ENCODE measurements at regions not wholly inside any gene's neighbourhood (a gene's known extent, or its start where the extent isn't known, plus 50 kb on each side); places are given as distances from the start of the nearest gene placed in this dataset.

DNA sequence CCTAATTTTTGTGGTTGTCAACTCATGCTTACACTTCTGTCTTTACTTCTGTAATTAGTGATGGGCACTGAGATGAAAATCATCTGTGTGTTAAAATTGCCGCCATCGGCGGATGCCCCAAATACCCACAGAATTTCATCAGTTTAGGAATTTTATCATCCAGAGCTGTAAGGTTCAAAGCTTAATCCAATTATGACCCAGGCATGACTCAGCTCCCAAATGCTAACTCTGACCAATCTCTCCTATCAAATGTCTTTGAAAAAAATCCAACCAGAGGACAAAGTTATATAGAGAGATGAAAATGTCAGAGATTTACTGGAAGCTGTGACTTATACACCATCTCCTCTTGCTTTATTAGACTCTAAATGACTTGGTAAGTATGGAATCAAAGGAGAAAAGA lies 1048.7 kb upstream of the PRKX start:
- dilution Hi-C loops (cut with HindIII; ENCODE audit: low sequenced_read_pairs, unreplicated experiment) = no loop called here

More for the DNA sequence above, 1048.7 kb upstream of the PRKX start:
- TF ChIP-seq CHD1 (IDR thresholded peaks at IDR 0.05; ENCODE audit: low read depth, low read length) = no peak
- TF ChIP-seq, protein P1, sequence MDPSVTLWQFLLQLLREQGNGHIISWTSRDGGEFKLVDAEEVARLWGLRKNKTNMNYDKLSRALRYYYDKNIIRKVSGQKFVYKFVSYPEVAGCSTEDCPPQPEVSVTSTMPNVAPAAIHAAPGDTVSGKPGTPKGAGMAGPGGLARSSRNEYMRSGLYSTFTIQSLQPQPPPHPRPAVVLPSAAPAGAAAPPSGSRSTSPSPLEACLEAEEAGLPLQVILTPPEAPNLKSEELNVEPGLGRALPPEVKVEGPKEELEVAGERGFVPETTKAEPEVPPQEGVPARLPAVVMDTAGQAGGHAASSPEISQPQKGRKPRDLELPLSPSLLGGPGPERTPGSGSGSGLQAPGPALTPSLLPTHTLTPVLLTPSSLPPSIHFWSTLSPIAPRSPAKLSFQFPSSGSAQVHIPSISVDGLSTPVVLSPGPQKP (IDR thresholded peaks at IDR 0.05; ENCODE audit: borderline replicate concordance, low read depth, low read length) = no peak
- no peak for TF ChIP-seq RAD21 (IDR thresholded peaks at IDR 0.05; ENCODE audit: low read length)
- no peak overlapping the region for H2AK9ac ChIP-seq (replicated peaks; ENCODE audit: low read depth, low read length, poor library complexity)
- WGBS, 2 experiments (ENCODE audit: extremely low coverage in 2 of 2, insufficient read length in 1 of 2) = no CpG with 5 or more reads among the region's 3 CpGs
- H3K79me1 ChIP-seq (ENCODE audit: low read depth in 1 of 2, low read length in 2 of 2) = no peaks in the 10 kb centered on the region
- H4K20me1 ChIP-seq (ENCODE audit: insufficient read depth, low read length) = no peaks in the 10 kb centered on the region
- no peaks in the 10 kb centered on the region for H3K27me3 ChIP-seq (ENCODE audit: control insufficient read depth, insufficient read depth, low read length)
- H2BK15ac ChIP-seq (ENCODE audit: low read depth, low read length) = no peak overlapping the region
- ATAC-seq (ENCODE audit: low read depth) = no peak
- no peak overlapping the region for H4K91ac ChIP-seq (ENCODE audit: insufficient read depth, low read depth, low read length)
- no peak overlapping the region for H3K4me3 ChIP-seq (ENCODE audit: insufficient read depth, low read depth, low read length)
- H2BK5ac ChIP-seq (ENCODE audit: low read depth, low read length, poor library complexity, severe bottlenecking) = no peak overlapping the region
- no peak overlapping the region for H2AFZ ChIP-seq (replicated peaks; ENCODE audit: low read length, poor library complexity)
- H3K18ac ChIP-seq (ENCODE audit: low read depth, low read length) = no peak overlapping the region
- H3K4me2 ChIP-seq (ENCODE audit: low read depth, low read length) = no peak overlapping the region
- ChIA-PET CTCF (no interaction called here), POLR2A (ENCODE audit: unreplicated experiment) (no interaction called here)
- no peaks in the 10 kb centered on the region for H3K4me1 ChIP-seq (ENCODE audit: control insufficient read depth, insufficient read depth, low read length)
- H3K4ac ChIP-seq (ENCODE audit: low read depth, low read length) = no peak overlapping the region
- no peak overlapping the region for H2BK20ac ChIP-seq (ENCODE audit: low read depth, low read length)
- no peak overlapping the region for H2AK5ac ChIP-seq (ENCODE audit: low read depth, low read length)
- no peak overlapping the region for H3K14ac ChIP-seq (replicated peaks; ENCODE audit: low read depth, low read length)
- in situ Hi-C loops (cut with MboI; ENCODE audit: low sequenced_read_pairs) (no loop called here), intact Hi-C loops (cut with micrococcal nuclease) (no loop called here)
- no peak overlapping the region for H4K5ac ChIP-seq (ENCODE audit: low read depth, low read length)
- H3K36me3 ChIP-seq (ENCODE audit: control insufficient read depth, insufficient read depth, low read length) = no peaks in the 10 kb centered on the region
- no peak overlapping the region for H4K8ac ChIP-seq (ENCODE audit: low read depth in 2 of 2, low read length in 2 of 2)
- H3K56ac ChIP-seq (ENCODE audit: extremely low read depth, insufficient read depth, low read length) = no peak overlapping the region
- no peak overlapping the region for H3K27ac ChIP-seq (ENCODE audit: insufficient read depth, low read length)
- H3K9ac ChIP-seq (ENCODE audit: low read depth, low read length) = no peak overlapping the region
- H2BK120ac ChIP-seq (ENCODE audit: low read depth, low read length) = no peak overlapping the region
- H3K9me3 ChIP-seq (ENCODE audit: control insufficient read depth, insufficient read depth, low read length) = peaks cover 2% of the 10 kb centered on the region; the same call in 1 of the 2 replicates
- BruUV-seq (replicated peaks) = no TSS peak
- no peak for DNase-seq
- no peak overlapping the region for H3K23ac ChIP-seq (ENCODE audit: low read depth, low read length)
- H3K9me1 ChIP-seq (ENCODE audit: insufficient read depth, low read length) = no peaks in the 10 kb centered on the region

Data from IMR-90 (cell line).